HT1080 (cell line): ENCODE measurements at regions not wholly inside any gene's neighbourhood (a gene's known extent, or its start where the extent isn't known, plus 50 kb on each side); places are given as distances from the start of the nearest gene placed in this dataset.
A peak's percentile ranks its signal among the peaks of the same experiment; 100 is the strongest.

Experiments used
- DNase-seq: peaks from one replicate; pipeline ENCODE4 v3.0.0-alpha.2; 2015; ENCODE audit warnings: low read depth

DNA sequence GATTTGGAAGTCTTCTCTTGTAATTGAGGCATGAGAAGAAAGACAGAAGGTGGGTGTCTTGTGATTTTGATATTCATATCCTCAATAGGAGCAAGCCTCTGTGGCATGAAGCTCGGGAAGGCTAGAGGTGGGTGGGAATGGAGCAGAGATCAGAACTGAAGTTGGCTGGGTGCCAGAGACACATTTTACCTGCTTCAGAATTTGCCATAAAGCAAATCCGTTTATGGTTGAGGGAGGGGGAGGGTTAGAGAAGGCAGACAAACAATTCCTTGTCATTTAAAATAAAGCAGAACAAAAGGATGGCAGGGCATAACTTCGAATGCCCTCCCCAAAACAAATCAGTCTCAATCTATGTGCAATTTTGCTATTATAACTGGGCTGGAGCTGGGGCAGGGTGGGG is 305.9 kb downstream of the KLF5 start:
- no peak for DNase-seq

DNA sequence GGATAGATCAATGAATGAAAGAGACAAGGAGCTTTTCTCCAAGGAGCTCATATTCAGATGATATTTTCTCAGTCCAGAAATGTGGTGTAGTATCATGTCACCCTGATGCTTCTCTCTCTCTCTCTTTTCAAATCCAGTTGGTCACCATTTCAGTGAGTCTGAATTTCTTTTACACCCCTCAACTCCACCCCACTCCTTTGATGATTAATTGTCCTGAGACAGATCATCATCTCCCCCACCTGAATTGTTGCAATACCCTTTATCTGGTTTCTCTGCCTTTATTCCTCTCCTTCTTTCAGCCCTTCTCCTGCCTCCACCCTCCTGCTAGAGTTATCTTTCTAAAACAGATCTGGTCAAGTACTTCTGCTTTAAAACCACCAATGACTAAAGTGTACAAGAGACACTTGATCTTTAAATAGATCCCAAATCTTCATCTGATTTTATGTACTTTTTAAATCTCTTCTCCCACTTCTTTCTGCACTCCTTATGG is 299.8 kb downstream of the KLF5 start:
- DNase-seq, result no peak

DNA sequence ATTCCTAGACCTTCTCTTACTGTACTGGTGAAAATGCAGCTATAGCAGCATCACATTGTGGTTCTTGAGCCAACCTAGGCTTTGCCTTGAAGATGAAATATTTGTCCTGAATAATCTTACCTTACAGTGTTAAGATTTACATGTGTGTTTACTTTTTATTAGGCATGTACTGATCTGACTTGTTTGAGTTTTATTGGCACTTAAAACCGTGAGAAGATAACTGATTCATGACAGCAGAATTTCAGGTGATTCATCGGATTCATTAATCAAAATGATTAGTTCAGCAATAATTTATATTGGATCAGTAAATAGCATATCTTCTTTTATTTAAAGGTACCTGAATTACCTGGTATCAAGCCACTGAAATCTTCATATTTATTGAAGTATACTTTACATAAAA is 296.3 kb downstream of the KLF5 start:
- DNase-seq, result no peak

DNA sequence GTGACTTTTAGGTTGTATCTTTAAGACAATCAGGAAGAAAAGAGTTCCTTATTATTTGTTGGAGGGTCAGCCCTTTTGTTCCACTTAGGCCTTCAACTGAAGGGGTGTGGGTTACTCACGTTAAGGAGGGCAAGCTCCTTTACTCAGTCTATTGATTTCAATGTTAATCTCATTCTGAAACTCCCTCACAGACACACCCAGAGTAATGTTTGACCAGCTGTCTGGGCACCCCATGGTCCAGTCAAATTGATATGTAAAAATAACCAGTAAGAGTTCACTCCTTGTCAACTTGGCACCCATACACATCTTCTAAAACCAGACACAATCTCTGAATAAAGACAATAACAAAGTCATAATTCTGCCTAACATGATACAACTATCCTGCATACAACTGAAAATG is 292.9 kb downstream of the KLF5 start:
- DNase-seq, result no peak

DNA sequence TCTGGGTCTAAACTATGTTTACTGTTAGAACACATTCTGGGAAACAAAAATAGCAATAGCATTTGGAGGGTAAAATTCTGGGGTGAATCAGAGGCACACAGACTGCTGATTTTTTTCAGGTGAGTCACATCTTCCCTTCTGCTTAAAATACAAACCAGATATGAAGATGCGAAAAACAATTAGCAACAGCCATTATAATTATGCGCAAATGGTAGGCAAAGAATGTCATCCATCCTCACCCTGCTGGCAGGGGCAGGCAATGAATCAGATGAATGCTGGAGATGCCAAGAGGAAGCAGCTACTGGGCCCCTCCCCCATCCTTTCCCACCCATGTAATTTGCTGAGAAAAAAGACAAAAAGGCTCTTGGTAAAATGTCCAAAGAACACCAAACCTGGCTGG is 282.9 kb downstream of the KLF5 start:
- DNase-seq, result peak; percentile 66

DNA sequence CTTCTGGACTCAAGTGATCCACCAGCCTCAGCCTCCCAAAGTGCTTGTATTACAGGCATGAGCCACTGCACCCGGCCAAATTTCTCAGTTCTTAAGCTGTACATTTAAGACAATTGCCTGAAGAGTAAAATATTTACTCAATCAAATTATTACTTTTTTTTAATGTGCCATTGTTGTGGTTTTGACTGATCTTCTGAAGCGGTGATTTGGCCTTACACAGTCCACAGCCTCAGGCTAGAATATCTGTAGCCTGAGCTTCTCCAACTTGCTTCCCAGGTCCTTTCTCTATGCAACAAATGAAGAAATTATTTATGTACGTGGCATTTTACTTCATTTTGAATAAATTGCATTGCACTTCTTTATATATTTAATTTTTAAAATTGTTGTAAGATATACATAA is 281.3 kb downstream of the KLF5 start:
- DNase-seq, result no peak

DNA sequence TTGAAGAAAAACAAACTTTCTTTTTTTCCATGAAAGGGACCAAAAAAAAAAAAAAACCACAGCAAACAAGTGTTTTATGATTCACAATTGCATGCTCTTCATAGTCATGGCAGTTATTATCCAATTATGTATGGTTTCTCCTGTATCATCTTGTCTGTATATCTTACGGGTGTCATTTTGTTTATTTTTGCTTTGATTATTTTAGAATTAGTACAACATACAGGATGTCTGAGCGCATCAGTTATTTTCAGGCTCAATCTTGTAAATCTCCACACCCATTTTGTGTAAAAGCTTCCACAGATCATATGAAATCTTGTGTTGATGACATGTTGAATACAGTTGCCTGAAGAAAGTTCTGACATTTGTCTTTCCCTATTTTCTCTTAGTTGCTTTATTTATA is 280.3 kb downstream of the KLF5 start:
- no peak for DNase-seq

DNA sequence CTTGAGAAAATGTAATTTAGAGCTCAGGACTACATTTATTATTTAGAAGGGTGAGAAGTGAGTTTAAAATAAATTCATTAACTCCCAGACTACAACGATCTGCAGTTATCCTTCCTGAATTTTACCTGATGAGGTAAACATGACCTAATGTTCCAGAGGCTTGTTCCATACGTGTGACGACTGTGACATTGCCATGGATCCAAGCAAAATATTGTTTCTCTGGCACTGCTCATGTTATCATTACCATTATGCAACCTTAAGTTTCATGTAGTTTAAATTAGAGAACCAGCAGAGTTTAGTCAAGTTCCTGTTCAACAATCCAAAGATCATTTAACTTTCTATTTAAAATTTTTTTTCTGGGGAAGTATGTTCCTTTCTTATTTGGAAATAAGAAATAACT is 279.6 kb downstream of the KLF5 start:
- no peak for DNase-seq

DNA sequence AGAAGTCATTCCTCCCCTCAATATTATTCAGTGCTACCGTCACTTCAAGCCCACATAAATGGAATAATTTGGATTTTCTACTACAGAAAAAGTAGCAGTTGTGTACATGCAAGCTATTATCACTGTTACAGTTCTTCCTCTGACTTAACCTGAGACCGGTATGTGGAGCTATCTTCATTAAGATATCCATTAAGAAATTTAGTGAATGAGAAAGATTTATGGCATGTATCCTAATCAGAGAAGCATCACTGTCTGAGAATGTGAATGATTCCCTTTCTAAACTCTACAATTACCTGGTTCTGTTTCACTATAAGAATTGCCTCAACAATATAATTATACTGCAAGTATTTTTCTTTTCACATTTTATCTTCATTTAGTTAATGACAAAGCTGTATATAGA is 278.7 kb downstream of the KLF5 start:
- no peak for DNase-seq

DNA sequence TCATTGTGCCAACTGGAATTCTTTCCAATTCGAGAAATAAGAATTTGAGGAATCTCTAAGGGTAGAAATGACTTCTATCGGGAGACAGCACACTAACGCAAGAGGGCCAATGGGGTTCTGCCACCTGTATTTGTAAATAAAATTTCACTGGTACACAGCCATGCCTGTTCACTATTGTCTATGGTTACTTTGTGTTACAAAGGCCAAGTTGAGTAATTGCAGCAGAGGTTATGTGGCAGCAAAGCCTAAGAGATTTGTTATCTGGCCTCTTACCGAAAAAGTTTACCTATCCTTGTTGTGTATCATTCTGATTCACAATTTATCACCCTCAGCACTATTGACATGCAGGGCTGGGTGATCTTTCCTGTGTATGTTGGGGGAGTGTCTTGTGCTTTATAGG is 278.0 kb downstream of the KLF5 start:
- no peak for DNase-seq

DNA sequence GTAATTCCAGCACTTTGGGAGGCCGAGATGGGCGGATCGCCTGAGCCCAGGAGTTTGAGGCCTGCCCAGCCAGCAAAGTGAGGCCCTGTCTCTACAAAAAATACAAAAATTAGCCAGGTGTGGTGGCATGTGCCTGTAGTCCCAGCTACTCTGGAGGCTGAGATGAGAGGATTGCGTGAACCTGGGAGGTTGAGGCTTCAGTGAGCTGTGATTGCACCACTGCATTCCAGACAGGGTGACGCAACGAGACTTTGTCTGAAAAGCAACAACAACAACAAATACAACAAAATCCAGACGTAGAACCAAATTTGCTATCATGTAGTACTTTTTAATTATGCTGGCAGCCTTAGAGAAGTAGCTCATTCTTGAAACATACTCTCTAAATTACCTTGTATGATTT is 277.1 kb downstream of the KLF5 start:
- no peak for DNase-seq

DNA sequence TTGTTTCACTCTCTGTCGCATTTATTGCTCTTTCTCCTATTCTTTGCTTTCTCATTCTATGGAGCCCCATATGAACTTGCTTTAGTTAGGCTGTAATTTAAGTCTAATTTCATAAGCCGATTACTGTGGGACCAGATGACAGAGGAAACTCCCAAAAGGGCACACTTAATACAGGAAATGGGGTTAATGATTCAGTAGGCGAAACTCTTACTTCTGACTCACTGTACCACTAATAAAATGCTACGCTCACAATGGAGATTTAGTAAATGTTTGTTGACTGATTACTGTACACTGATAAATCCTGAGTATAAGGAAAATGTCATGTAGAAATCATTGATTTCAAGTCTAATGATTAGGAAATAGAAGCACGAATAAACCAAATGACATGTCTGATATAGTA is 276.4 kb downstream of the KLF5 start:
- DNase-seq, result peak; percentile 84

DNA sequence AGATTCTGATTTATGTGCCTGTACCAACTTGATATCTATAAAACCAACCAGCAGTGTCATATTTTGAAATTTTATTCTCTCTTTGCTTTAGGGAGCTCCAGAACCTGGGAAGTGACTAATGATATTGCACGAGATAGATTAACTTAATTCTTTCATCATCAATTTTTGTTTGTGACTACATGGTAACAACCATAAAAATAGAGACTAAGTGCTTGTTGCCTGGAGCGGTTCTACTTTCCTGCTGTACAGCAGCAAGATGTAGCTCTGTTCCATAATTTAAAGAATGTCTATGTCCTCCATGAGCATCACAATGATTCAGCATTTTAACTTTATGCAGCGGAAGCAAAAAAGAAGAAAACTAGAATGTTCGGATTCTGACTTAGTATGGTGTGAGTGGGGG is 275.6 kb downstream of the KLF5 start:
- peak; percentile 15 for DNase-seq

DNA sequence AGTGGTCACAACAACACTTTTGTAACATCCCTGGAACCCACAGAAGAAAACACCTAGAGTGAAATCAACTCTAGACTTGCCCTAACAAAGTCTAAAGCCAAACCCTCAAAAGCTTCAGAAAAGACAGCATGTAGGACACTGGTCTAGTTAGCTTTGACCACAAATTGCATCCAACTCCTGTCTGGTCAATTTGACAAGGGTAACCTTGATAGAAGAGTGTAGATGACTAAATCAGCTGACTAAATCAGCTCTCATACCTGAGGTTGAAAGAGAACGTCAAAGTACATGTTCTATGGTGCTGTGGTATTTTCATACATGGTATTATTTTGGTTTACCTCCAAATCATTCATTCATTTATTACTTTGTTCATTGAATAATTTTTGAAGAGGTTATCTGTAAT is 272.8 kb downstream of the KLF5 start:
- DNase-seq, result no peak

DNA sequence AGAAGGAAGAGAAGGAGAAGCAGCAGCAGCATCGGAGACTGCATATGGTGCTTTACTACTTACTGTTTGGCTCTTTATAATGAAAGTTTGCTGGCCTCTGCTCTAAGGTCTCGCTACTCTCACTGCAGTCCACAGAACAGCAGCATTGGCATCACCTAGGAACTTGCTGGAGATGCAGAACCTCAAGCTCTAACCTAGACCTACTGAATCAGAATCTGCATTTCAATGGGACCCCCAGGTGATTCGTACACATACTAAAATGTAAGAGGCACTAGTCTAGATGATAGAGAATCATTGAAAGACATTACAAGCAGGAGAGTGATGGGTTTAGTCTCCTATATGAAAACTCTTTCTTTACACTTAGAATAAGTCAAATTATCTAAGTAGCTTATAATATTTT is 270.6 kb downstream of the KLF5 start:
- no peak for DNase-seq

DNA sequence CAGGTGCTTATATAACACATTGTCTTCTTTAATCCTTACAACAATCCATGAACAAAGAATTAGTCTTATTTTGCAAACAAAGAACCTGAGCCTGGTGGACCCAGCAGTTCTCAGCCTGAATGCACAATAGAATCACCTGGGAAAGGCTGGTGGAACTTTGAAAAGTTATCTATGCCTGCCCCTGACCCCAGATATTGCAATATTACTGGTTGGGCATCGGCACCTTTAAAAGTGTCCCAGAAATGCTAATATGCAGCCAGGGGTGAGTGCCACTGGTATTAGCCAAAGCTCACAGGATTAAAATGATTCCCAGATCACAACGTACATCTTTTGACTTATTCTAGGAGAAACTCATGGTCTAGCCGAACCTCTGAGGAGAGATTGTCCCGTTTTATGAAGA is 268.8 kb downstream of the KLF5 start:
- DNase-seq, result no peak

DNA sequence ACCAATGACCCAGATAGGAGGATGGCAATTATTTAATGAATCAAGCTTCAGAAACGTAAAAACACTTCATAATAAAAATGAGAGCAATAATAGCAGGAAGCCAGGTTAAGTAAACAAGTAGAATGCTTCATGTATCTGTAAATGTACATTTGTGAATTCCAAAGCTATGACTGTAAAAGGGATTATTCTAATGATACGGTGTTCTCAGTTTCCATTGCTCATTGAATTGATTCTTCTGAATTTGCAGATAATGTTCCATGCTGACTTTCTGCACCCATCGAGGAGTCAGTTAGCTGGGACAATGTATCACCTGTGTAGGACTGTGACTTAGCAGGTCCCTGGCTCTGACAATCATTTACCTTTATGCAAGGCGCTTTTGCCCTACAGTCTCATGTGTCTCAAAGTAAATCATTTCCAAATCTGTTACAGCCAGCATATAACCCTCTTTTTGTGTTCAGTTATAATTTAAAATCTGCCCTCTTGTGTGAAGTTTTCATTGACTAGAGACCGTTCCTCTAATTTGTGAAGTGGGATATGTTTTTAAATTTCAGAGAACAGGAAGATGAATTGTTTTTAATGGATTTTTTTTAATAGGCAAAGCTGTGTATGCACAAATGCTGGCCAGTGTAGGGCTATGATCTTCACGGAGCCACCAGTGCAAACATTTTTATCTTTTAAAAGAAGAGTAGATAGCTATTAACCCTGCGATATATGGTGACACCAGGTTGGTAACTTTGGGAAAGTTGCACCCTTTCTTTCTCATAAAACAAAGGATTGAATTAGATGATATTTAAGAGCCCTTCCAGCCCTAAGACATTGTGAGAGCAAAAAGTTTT is 267.1 kb downstream of the KLF5 start:
- no peak for DNase-seq

DNA sequence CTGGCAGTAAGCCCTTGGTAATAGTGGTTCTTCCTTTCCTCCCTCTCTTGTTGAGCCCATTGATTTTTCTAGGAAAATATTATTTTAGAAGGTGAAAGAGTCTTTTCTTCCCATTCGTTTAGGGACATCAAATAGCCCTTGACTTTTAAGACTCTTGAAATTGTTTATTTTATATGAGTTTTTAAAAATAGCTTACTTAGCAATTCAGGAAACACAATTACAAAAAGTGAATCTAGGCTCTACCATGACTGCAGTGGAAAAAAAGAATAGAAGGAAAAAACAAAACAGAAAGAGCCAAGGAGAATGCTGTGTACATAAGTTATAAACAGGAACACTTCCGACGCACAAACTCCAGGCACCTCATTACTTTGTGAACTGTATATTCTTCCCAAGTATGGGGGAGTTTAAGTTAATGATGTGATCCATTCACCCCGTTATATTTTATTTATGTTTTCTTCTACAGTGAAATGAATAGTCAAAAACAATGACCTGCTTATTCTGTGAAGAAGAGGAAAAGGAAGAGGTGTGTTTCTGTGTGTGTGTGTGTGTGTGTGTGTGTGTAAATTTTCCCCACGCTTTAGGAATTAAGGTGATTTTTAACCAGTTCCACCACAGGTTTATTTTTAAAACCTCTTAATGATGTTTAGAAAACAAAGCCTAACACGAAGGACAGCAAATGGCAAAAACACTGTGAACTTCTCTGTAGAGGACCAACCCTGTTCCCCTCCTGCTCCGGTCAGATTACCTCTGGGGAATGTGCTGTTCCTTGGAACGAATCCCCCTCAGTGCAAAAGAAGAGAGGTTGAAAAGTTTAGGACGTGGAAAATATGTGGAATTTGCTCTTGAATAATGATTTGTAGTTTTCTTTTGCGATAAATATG is 266.3 kb downstream of the KLF5 start:
- DNase-seq, result no peak

DNA sequence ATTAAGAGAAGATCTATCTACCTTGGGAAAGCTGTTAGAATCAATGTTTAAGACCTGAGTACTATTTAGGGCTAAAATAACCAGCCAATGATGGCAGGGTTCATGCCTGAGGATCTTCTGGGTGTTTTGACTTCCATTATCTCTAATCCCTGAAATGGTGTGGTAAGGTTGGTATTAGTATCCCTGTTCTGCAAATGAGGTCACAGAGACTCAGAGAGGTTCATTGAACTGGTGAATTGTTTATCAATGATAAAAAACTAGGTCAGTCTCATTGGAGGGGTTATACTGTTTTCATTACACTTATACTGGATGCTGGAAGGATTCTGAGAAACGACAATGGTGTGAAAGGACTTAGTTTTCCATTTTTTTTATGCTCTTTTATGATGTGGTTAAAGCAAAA is 264.8 kb downstream of the KLF5 start:
- no peak for DNase-seq

DNA sequence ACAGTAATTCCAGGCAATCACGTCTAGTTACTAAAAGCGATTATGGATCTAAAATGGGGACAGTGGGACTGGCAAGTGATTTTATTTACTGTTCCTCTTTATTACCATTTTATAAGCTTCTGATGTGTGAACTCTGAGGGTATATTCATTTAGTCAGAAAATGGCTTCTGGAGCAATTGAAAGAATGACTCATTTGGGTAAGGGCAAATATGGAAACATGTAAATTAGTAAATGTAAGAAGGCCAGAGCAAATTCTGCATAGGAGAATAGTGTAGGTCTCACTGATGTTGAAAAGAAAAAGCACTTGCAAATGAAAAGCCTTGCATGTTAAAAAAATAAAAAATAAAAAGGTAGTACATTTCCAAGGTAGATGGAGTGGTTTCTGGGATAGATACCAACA is 262.2 kb downstream of the KLF5 start:
- DNase-seq, result no peak

DNA sequence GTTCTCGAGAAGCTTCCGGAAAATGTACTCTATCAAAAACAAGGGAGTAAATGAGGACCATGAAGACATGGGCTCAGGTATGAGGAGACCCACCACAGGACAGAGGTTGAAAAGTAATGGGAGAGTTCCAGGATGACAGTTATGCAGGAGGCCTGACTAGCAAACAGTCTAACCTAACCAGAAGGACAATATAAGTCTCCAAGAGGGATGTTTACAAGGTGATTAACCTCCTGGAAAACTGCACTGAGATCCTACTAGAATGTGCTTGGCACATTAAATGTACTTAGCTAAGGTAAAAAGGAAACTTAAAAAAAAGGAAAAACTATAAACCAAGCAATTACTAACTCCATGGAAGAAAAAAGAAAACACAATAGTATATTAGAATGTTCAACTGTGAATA is 258.3 kb downstream of the KLF5 start:
- DNase-seq, result no peak

DNA sequence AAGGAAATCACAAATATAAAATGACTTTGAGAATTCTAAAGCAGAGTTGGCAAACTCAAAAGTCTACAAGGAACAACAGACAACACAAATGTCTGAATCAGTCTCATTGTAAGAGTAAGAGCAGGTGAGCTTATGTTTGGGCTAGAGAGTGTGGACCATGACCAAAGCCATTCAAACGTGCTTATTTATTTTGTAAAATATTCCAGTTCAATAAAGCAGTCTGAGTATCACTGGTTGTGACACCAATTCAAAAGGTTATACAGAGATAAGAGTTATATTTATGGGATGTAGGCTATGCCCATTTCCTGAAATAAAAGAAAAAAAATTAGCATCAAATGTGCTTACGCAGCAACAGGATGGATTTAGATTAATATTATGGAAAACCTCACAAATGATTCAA is 251.6 kb downstream of the KLF5 start:
- no peak for DNase-seq

DNA sequence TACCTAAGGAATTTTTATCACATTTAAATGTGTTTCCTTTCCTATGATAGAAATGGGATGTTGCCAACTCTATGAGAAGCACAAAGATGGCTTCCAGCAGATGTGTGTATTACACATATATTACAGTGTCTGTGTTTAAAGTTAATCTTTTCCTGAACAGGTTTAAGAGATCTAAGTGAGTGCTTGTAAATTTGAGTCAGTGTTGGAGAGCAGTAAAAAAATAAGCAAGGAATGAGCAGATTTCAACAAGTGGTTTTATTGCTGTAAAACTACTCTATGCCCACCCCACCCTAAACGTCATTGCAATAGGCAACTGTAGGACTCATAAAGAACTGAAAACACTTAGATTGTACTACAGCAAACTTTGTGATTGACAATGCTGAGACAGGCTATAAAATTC is 248.7 kb downstream of the KLF5 start:
- no peak for DNase-seq
